OCI-LY1 (cell line): ENCODE measurements at regions not wholly inside any gene's neighbourhood (a gene's known extent, or its start where the extent isn't known, plus 50 kb on each side); places are given as distances from the start of the nearest gene placed in this dataset.

ENCODE experiments used
- H2AFZ ChIP-seq: fragments of 200-600 bp; sonication (generic), shearing (Covaris generic); 2 replicates; pipeline ENCODE4 v1.6.0; 2014; ENCODE audit warnings: antibody characterized with exemption, mild to moderate bottlenecking, low read length
- H3F3A ChIP-seq: fragments of 200-600 bp; sonication (generic), shearing (Covaris generic); 2 replicates; pipeline ENCODE4 v1.6.0; 2014; ENCODE audit warnings: mild to moderate bottlenecking, antibody characterized with exemption, low read length, moderate library complexity; ENCODE audit not compliant: insufficient read depth
- H3K27ac ChIP-seq: fragments of 200-600 bp; sonication (generic); 2 replicates; pipeline ENCODE4 v1.5.1; 2014; ENCODE audit warnings: low read length, mixed run types, mild to moderate bottlenecking, low read depth; ENCODE audit not compliant: poor library complexity, severe bottlenecking
- H3K27me3 ChIP-seq: fragments of 200-600 bp; sonication (generic); 2 replicates; pipeline ENCODE4 v1.6.0; 2014; ENCODE audit warnings: antibody characterized with exemption, mild to moderate bottlenecking, low read length, moderate library complexity; ENCODE audit not compliant: insufficient read depth
- H3K36me3 ChIP-seq: fragments of 200-600 bp; sonication (generic); 2 replicates; pipeline ENCODE4 v1.6.1; 2014; ENCODE audit warnings: mild to moderate bottlenecking, antibody characterized with exemption, low read length, moderate library complexity, mixed read lengths; ENCODE audit not compliant: insufficient read depth
- H3K4me1 ChIP-seq: fragments of 200-600 bp; sonication (generic); 2 replicates; pipeline ENCODE4 v1.5.1; 2014; ENCODE audit warnings: mild to moderate bottlenecking, low read length, moderate library complexity; ENCODE audit not compliant: insufficient read depth, severe bottlenecking
- H3K4me2 ChIP-seq: fragments of 200-600 bp; sonication (generic), shearing (Covaris generic); 2 replicates; pipeline ENCODE4 v1.6.1; 2014; ENCODE audit warnings: low read length
- H3K4me3 ChIP-seq: fragments of 200-600 bp; sonication (generic); 2 replicates; pipeline ENCODE4 v1.5.1; 2014; ENCODE audit warnings: low read length, low read depth, mild to moderate bottlenecking, mixed read lengths; ENCODE audit not compliant: poor library complexity, severe bottlenecking
- H3K79me2 ChIP-seq: fragments of 200-600 bp; shearing (Covaris generic); 2 replicates; pipeline ENCODE4 v1.6.1; 2016; ENCODE audit warnings: mixed run types, low read length, mixed read lengths; ENCODE audit not compliant: insufficient read depth
- H3K9ac ChIP-seq: fragments of 200-600 bp; sonication (generic), shearing (Covaris generic); 2 replicates; pipeline ENCODE4 v1.6.1; 2014; ENCODE audit warnings: mild to moderate bottlenecking, low read length, mixed read lengths
- H3K9me2 ChIP-seq: fragments of 200-600 bp; sonication (generic), shearing (Covaris generic); 2 replicates; pipeline ENCODE4 v1.6.1; 2014; ENCODE audit warnings: low read depth, mild to moderate bottlenecking, low read length, mixed read lengths
- H3K9me3 ChIP-seq: fragments of 200-600 bp; shearing (Covaris generic); 2 replicates; pipeline ENCODE4 v1.6.1; 2014; ENCODE audit warnings: low read length, mixed read lengths
- H4K20me1 ChIP-seq: fragments of 200-600 bp; sonication (generic), shearing (Covaris generic); 2 replicates; pipeline ENCODE4 v1.6.0; 2016; ENCODE audit warnings: mild to moderate bottlenecking, low read length; ENCODE audit not compliant: insufficient read depth
- EZH2 ChIP-seq: fragments of 200-600 bp; sonication (generic), shearing (Covaris generic); IDR thresholded peaks from 2 replicates; pipeline ENCODE4 v1.8.0; 2017; ENCODE audit warnings: borderline replicate concordance, mixed run types, mild to moderate bottlenecking, antibody characterized with exemption, low read length, moderate library complexity, mixed read lengths
- TF ChIP-seq, protein P1 (sequence below): fragments of 200-600 bp; sonication (generic), shearing (Covaris generic); IDR thresholded peaks from 2 replicates; pipeline ENCODE4 v1.5.1; 2017; ENCODE audit warnings: mild to moderate bottlenecking, antibody characterized with exemption, low read length, moderate library complexity, mixed read lengths

DNA sequence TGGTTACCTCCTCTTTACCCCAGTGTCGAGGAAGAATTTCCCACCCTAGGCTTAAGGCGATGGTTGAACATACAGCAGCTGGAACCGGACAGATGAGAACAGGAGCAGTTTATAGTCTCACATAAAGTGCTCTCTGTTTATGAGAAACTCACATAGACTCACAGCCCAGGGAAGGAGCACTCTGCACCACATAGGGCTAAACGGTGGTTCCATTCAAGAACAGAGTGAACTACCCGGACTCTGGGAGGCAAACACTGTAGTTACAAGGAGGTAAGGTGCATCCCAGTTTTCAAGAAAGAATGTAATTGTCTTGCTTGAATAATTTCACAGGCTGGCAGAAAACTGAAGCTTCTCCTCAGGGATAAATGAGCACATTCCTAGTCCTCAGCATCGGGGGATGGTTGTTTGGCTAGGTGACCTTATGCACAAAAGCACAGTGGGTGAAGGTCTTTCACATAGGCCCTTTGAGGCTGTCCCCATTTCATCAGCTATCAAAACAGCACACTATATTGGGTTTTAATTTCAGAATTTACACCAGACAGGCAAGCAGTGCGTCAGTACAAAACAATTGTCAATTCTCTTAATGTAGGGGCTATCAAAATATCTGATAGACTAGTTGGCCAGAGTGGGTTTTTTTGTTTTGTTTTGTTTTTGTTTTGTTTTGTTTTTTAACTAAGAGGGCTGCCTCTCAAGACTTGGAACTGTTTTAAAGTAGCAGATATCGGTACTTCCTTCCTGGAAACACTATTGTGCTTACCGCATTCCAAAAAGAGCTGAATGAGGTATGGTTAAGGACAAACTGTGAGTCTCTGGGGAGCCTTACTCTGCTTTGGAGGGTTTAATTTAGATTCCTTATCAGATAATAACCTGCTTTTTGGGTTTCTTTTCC is 918.1 kb upstream of the CDH8 start:
- no peak overlapping the region for H2AFZ ChIP-seq
- no peaks in the 10 kb centered on the region for H3K4me1 ChIP-seq
- H3F3A ChIP-seq, result no peaks in the 10 kb centered on the region

DNA sequence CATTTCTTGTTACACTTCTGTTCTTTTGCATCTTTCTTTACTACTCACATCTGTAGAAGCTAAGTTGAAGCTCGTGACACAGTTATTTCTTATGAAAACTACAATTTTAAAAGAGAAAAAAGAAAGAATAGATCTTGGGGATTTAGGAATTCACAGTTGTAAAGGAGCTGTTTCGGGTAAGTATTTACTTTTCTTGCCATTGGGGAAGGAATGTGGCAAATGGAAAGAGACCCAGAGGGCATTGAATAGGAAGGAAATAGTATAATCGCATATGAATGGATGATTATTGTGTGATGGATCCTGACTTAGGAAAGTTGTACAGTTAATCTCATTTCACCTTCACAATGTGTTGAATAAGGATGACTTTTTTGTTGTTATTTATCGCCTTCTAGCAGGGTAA is 914.1 kb upstream of the CDH8 start:
- H4K20me1 ChIP-seq, result no peaks in the 10 kb centered on the region
- H3K27me3 ChIP-seq, result no peaks in the 10 kb centered on the region
- TF ChIP-seq EZH2, result no peak
- TF ChIP-seq, protein P1, sequence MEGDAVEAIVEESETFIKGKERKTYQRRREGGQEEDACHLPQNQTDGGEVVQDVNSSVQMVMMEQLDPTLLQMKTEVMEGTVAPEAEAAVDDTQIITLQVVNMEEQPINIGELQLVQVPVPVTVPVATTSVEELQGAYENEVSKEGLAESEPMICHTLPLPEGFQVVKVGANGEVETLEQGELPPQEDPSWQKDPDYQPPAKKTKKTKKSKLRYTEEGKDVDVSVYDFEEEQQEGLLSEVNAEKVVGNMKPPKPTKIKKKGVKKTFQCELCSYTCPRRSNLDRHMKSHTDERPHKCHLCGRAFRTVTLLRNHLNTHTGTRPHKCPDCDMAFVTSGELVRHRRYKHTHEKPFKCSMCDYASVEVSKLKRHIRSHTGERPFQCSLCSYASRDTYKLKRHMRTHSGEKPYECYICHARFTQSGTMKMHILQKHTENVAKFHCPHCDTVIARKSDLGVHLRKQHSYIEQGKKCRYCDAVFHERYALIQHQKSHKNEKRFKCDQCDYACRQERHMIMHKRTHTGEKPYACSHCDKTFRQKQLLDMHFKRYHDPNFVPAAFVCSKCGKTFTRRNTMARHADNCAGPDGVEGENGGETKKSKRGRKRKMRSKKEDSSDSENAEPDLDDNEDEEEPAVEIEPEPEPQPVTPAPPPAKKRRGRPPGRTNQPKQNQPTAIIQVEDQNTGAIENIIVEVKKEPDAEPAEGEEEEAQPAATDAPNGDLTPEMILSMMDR, result no peak
- no peaks in the 10 kb centered on the region; the same call in 1 of the 2 replicates for H3K9me2 ChIP-seq
- no peaks in the 10 kb centered on the region for H3F3A ChIP-seq
- no peak overlapping the region for H3K4me2 ChIP-seq
- H3K9me3 ChIP-seq, result no peaks in the 10 kb centered on the region
- H3K36me3 ChIP-seq, result no peaks in the 10 kb centered on the region
- H3K79me2 ChIP-seq, result no peaks in the 10 kb centered on the region
- no peak overlapping the region for H2AFZ ChIP-seq
- H3K4me1 ChIP-seq, result no peaks in the 10 kb centered on the region
- no peak overlapping the region for H3K27ac ChIP-seq
- H3K9ac ChIP-seq, result no peak overlapping the region
- H3K4me3 ChIP-seq, result no peak overlapping the region

More for the DNA sequence above, 918.1 kb upstream of the CDH8 start:
- Histone ChIP-seq H3K9ac (no peak overlapping the region), H3K79me2 (no peaks in the 10 kb centered on the region), H3K4me2 (no peak overlapping the region), H3K27ac (no peak overlapping the region), H3K36me3 (no peaks in the 10 kb centered on the region), H4K20me1 (no peaks in the 10 kb centered on the region), H3K9me3 (no peaks in the 10 kb centered on the region), H3K27me3 (no peaks in the 10 kb centered on the region), H3K4me3 (no peak overlapping the region), H3K9me2 (no peaks in the 10 kb centered on the region; the same call in 1 of the 2 replicates)
- TF ChIP-seq, protein P1, result no peak
- no peak for TF ChIP-seq EZH2

DNA sequence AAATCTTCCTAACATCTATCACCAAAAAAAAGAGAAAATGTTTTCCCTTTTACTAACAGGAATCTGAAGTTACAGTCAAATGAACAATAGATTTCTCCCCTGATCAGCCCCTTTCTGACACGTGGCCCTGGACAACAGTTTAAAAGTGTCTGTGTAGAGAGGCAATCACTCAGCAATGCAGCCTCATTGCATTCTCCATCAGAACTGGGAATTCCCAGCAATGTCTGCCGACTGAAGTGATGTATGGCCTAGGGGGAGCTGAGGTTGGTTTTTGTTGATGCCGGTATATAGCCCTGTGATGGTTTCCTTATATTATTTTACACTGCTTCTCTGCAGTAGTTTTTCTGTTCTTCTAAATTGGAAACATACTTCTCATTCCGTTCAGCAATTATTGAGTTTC is 904.3 kb upstream of the CDH8 start:
- no peak overlapping the region for H3K27ac ChIP-seq
- no peaks in the 10 kb centered on the region for H3K9me2 ChIP-seq
- no peaks in the 10 kb centered on the region for H3K79me2 ChIP-seq
- H3K27me3 ChIP-seq, result no peaks in the 10 kb centered on the region
- H3K9ac ChIP-seq, result no peak overlapping the region
- no peak overlapping the region for H3K4me3 ChIP-seq
- no peaks in the 10 kb centered on the region for H3K4me1 ChIP-seq
- H3K9me3 ChIP-seq, result no peaks in the 10 kb centered on the region
- H3F3A ChIP-seq, result no peaks in the 10 kb centered on the region
- H3K4me2 ChIP-seq, result no peak overlapping the region
- no peak for TF ChIP-seq EZH2
- TF ChIP-seq, protein P1, result no peak
- H4K20me1 ChIP-seq, result no peaks in the 10 kb centered on the region
- H3K36me3 ChIP-seq, result no peaks in the 10 kb centered on the region
- H2AFZ ChIP-seq, result no peak overlapping the region
